ENCODE measurements at regions not wholly inside any gene's neighbourhood (a gene's known extent, or its start where the extent isn't known, plus 50 kb on each side); places are given as distances from the start of the nearest gene placed in this dataset.

GRCh38 chr9:99335280-99335679, 113.2 kb downstream of the SEC61B start:
- no peak for TF ChIP-seq CTCF (IDR thresholded peaks at IDR 0.05)
- TF ChIP-seq EZH2phosphoT487 (IDR thresholded peaks at IDR 0.05; ENCODE audit: borderline replicate concordance, low read depth), result no peak
